GM23338 (cell line): ENCODE measurements at regions not wholly inside any gene's neighbourhood (a gene's known extent, or its start where the extent isn't known, plus 50 kb on each side); places are given as distances from the start of the nearest gene placed in this dataset.

Source experiments
- ATAC-seq: fragments of 200-7000 bp; cut with Tn5 transposase; 3 replicates; pipeline ENCODE4 v1.9.1; 2020
- DNase-seq: peaks from one replicate; pipeline ENCODE4 v3.0.0-alpha.2; 2015; ENCODE audit warnings: low spot score
- H2AFZ ChIP-seq: fragments of 200-600 bp; sonication (generic); 2 replicates; pipeline ENCODE4 v1.8.0; 2016; ENCODE audit warnings: antibody characterized with exemption, mild to moderate bottlenecking, moderate library complexity
- H3F3A ChIP-seq: fragments of 200-600 bp; sonication (generic); replicated peaks from 2 replicates; pipeline ENCODE4 v1.8.0; 2017; ENCODE audit warnings: antibody characterized with exemption, mixed run types, low read depth
- H3K27ac ChIP-seq: fragments of 200-600 bp; sonication (generic); 2 replicates; pipeline ENCODE4 v1.6.1; 2016; ENCODE audit warnings: low read depth
- H3K27me3 ChIP-seq: fragments of 200-600 bp; sonication (generic); 2 replicates; pipeline ENCODE4 v1.8.0; 2016; ENCODE audit warnings: mild to moderate bottlenecking, mixed run types, moderate library complexity; ENCODE audit not compliant: insufficient read depth
- H3K36me3 ChIP-seq: fragments of 200-600 bp; sonication (generic); 2 replicates; pipeline ENCODE4 v1.8.0; 2016; ENCODE audit warnings: mild to moderate bottlenecking; ENCODE audit not compliant: insufficient read depth
- H3K4me1 ChIP-seq: fragments of 200-600 bp; sonication (generic); 2 replicates; pipeline ENCODE4 v1.8.0; 2016; ENCODE audit warnings: mild to moderate bottlenecking, moderate library complexity; ENCODE audit not compliant: insufficient read depth
- H3K4me2 ChIP-seq: fragments of 200-600 bp; sonication (generic); 2 replicates; pipeline ENCODE4 v1.7.1; 2017; ENCODE audit warnings: mixed run types
- H3K4me3 ChIP-seq: fragments of 200-600 bp; sonication (generic); 2 replicates; pipeline ENCODE4 v1.6.1; 2016; ENCODE audit warnings: mixed run types
- H3K79me2 ChIP-seq: fragments of 200-600 bp; sonication (generic); replicated peaks from 2 replicates; pipeline ENCODE4 v1.8.0; 2017; ENCODE audit warnings: mild to moderate bottlenecking; ENCODE audit not compliant: insufficient read depth
- H3K9me2 ChIP-seq: fragments of 200-600 bp; sonication (generic); 2 replicates; pipeline ENCODE4 v1.8.0; 2017; ENCODE audit not compliant: insufficient read depth
- H4K20me1 ChIP-seq: fragments of 200-600 bp; sonication (generic); replicated peaks from 2 replicates; pipeline ENCODE4 v1.8.0; 2017; ENCODE audit warnings: mild to moderate bottlenecking; ENCODE audit not compliant: insufficient read depth
- H3K27ac Mint-ChIP-seq: 2 replicates; pipeline ENCODE4 v1.8.0; 2020; ENCODE audit warnings: inconsistent platforms, mild to moderate bottlenecking, moderate library complexity, mixed read lengths
- H3K27me3 Mint-ChIP-seq: 3 replicates; pipeline ENCODE4 v1.8.0; 2022; ENCODE audit warnings: low read depth, mild to moderate bottlenecking, moderate library complexity, mixed read lengths, inconsistent platforms; ENCODE audit not compliant: insufficient read depth, poor library complexity
- H3K36me3 Mint-ChIP-seq: 3 replicates; pipeline ENCODE4 v1.8.0; 2021; ENCODE audit warnings: low read depth, mild to moderate bottlenecking, inconsistent platforms, moderate library complexity, mixed read lengths
- H3K4me1 Mint-ChIP-seq: 3 replicates; pipeline ENCODE4 v1.8.0; 2020; ENCODE audit warnings: mild to moderate bottlenecking, inconsistent platforms, mixed read lengths
- H3K4me3 Mint-ChIP-seq: 3 replicates; pipeline ENCODE4 v1.8.0; 2021; ENCODE audit warnings: moderate library complexity, mild to moderate bottlenecking, inconsistent platforms, mixed read lengths
- H3K9me3 Mint-ChIP-seq: 3 replicates; pipeline ENCODE4 v1.8.0; 2020; ENCODE audit warnings: moderate library complexity, mild to moderate bottlenecking, inconsistent platforms, mixed read lengths
- CREB1 ChIP-seq: fragments of 250-450 bp; sonication (Bioruptor Pico); IDR thresholded peaks from 2 replicates; pipeline ENCODE4 v1.5.0; 2020; ENCODE audit warnings: low read depth, mild to moderate bottlenecking, moderate library complexity
- CTCF ChIP-seq, 2 experiments: fragments of 200-600 bp in 1 of 2; sonication (generic) in 1 of 2; conservative IDR thresholded peaks; 2 replicates each; pipeline versions ENCODE4 v1.5.1 to v1.6.1; 2016 to 2017; ENCODE audit warnings: antibody characterized with exemption in 2 of 2, low read depth in 2 of 2, mild to moderate bottlenecking in 2 of 2, moderate library complexity in 1 of 2
- EZH2 ChIP-seq: fragments of 200-600 bp; sonication (generic); IDR thresholded peaks from one replicate; pipeline ENCODE4 v1.8.0; 2017; ENCODE audit warnings: antibody characterized with exemption, mild to moderate bottlenecking, low read depth; ENCODE audit not compliant: unreplicated experiment
- EZH2phosphoT487 ChIP-seq: fragments of 200-600 bp; sonication (generic); IDR thresholded peaks from one replicate; pipeline ENCODE4 v1.8.1; 2018; ENCODE audit warnings: antibody characterized with exemption; ENCODE audit not compliant: unreplicated experiment
- JUNB ChIP-seq: IDR thresholded peaks from one replicate; pipeline ENCODE4 v1.6.1; 2016; ENCODE audit warnings: antibody characterized with exemption; ENCODE audit not compliant: unreplicated experiment
- NANOG ChIP-seq: IDR thresholded peaks from 2 replicates; pipeline ENCODE4 v1.6.1; 2016; ENCODE audit warnings: antibody characterized with exemption, borderline replicate concordance
- POLR2AphosphoS5 ChIP-seq: IDR thresholded peaks from 2 replicates; pipeline ENCODE4 v1.6.1; 2016; ENCODE audit warnings: antibody characterized with exemption, low read depth
- STAT1 ChIP-seq: IDR thresholded peaks from one replicate; pipeline ENCODE4 v1.6.1; 2016; ENCODE audit warnings: antibody characterized with exemption; ENCODE audit not compliant: unreplicated experiment
- ZNF114 ChIP-seq: fragments of 250-450 bp; sonication (Bioruptor Pico); IDR thresholded peaks from 2 replicates; pipeline ENCODE4 v1.5.0; 2020; ENCODE audit warnings: mild to moderate bottlenecking, moderate library complexity
- ZNF331 ChIP-seq: fragments of 250-450 bp; sonication (Bioruptor Pico); IDR thresholded peaks from 2 replicates; pipeline ENCODE4 v1.5.0; 2020; ENCODE audit warnings: low read depth, mild to moderate bottlenecking, moderate library complexity
- ZNF462 ChIP-seq: fragments of 250-450 bp; sonication (Bioruptor Pico); IDR thresholded peaks from 2 replicates; pipeline ENCODE4 v1.5.0; 2020; ENCODE audit warnings: mild to moderate bottlenecking, moderate library complexity
- TF ChIP-seq, protein P1 (sequence below): IDR thresholded peaks from one replicate; pipeline ENCODE4 v1.6.1; 2018; ENCODE audit warnings: antibody characterized with exemption; ENCODE audit not compliant: unreplicated experiment
- TF ChIP-seq, protein P2 (sequence below): IDR thresholded peaks from 2 replicates; pipeline ENCODE4 v1.6.1; 2016; ENCODE audit warnings: antibody characterized with exemption

- Mint-ChIP-seq H3K27ac (0 out of 2 replicates have a peak overlapping the region, but pooled peaks have one; percentile 4), H3K9me3 (no peaks in the 10 kb centered on the region)
These were observed 424.4 kb downstream of the DAD1 start for GRCh38 chr14:22164616-22165015.

More at GRCh38 chr14:22164616-22165015, 424.4 kb downstream of the DAD1 start:
- no peak for TF ChIP-seq ZNF462 (CRISPR knock-in tag)
- TF ChIP-seq CTCF (conservative IDR thresholded peaks at IDR 0.05; ENCODE audit: low read depth in 2 of 2): no peak
- no peak for TF ChIP-seq CREB1 (CRISPR knock-in tag)
- no peak for TF ChIP-seq NANOG
- TF ChIP-seq ZNF114: no peak
- no peak for TF ChIP-seq EZH2
- no peak for TF ChIP-seq ZNF331 (CRISPR knock-in tag)
- TF ChIP-seq JUNB: no peak
- TF ChIP-seq, protein P1, sequence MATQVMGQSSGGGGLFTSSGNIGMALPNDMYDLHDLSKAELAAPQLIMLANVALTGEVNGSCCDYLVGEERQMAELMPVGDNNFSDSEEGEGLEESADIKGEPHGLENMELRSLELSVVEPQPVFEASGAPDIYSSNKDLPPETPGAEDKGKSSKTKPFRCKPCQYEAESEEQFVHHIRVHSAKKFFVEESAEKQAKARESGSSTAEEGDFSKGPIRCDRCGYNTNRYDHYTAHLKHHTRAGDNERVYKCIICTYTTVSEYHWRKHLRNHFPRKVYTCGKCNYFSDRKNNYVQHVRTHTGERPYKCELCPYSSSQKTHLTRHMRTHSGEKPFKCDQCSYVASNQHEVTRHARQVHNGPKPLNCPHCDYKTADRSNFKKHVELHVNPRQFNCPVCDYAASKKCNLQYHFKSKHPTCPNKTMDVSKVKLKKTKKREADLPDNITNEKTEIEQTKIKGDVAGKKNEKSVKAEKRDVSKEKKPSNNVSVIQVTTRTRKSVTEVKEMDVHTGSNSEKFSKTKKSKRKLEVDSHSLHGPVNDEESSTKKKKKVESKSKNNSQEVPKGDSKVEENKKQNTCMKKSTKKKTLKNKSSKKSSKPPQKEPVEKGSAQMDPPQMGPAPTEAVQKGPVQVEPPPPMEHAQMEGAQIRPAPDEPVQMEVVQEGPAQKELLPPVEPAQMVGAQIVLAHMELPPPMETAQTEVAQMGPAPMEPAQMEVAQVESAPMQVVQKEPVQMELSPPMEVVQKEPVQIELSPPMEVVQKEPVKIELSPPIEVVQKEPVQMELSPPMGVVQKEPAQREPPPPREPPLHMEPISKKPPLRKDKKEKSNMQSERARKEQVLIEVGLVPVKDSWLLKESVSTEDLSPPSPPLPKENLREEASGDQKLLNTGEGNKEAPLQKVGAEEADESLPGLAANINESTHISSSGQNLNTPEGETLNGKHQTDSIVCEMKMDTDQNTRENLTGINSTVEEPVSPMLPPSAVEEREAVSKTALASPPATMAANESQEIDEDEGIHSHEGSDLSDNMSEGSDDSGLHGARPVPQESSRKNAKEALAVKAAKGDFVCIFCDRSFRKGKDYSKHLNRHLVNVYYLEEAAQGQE: no peak
- no peak for TF ChIP-seq POLR2AphosphoS5
- TF ChIP-seq, protein P2, sequence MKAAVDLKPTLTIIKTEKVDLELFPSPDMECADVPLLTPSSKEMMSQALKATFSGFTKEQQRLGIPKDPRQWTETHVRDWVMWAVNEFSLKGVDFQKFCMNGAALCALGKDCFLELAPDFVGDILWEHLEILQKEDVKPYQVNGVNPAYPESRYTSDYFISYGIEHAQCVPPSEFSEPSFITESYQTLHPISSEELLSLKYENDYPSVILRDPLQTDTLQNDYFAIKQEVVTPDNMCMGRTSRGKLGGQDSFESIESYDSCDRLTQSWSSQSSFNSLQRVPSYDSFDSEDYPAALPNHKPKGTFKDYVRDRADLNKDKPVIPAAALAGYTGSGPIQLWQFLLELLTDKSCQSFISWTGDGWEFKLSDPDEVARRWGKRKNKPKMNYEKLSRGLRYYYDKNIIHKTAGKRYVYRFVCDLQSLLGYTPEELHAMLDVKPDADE: no peak
- TF ChIP-seq EZH2phosphoT487: no peak
- no peak for TF ChIP-seq STAT1
- Histone ChIP-seq H2AFZ (no peak overlapping the region), H3F3A (no peaks in the 10 kb centered on the region), H3K4me2 (no peak overlapping the region), H3K4me3 (no peak overlapping the region), H3K27ac (no peak overlapping the region), H4K20me1 (no peaks in the 10 kb centered on the region), H3K36me3 (no peaks in the 10 kb centered on the region), H3K79me2 (no peaks in the 10 kb centered on the region), H3K27me3 (no peaks in the 10 kb centered on the region), H3K4me1 (peaks cover 22% of the 10 kb centered on the region; the same call in 1 of the 2 replicates), H3K9me2 (no peaks in the 10 kb centered on the region)
- no peak for DNase-seq
- peaks cover 2% of the 10 kb centered on the region for H3K27me3 Mint-ChIP-seq
- H3K36me3 Mint-ChIP-seq: no peaks in the 10 kb centered on the region
- no peak overlapping the region for H3K4me3 Mint-ChIP-seq
- peaks cover 40% of the 10 kb centered on the region for H3K4me1 Mint-ChIP-seq
- no peak for ATAC-seq
